HG02852 (cell line): ENCODE measurements at regions not wholly inside any gene's neighbourhood (a gene's known extent, or its start where the extent isn't known, plus 50 kb on each side); places are given as distances from the start of the nearest gene placed in this dataset.

Source experiments
- ATAC-seq: cut with Tn5 transposase; IDR thresholded peaks from one replicate; pipeline ENCODE4 v1.9.1; 2021; ENCODE audit warnings: mild to moderate bottlenecking, moderate library complexity; ENCODE audit not compliant: unreplicated experiment

DNA sequence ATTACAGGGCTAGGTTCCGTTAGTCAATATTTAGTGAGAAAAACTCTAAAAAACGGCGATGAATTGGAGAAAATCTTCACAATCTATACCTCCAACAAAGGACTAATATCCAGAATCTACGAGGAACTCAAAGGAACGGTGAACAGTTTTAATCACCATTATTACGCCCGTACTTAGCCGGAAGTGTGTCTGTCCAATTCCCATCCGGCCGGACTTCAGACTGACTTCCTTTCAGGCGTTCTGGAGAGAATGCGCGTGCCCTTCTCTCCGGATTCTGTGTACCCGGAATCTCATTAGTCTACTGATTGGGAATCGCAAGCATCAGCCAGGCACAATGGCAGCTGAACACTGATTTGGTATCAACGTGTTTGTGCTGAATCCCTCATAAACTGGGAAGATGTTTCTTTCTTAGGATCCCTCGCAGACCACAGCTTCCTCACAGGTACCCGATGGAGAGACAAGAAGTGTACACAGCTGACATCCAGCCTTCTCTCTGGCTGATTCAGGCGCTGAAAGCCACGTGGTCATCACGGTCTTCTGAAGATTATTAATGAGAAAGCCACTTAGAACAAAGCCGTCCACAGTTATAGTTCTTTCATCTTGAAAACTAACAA lies 239.9 kb downstream of the ZNF516 start:
- no peak for ATAC-seq

DNA sequence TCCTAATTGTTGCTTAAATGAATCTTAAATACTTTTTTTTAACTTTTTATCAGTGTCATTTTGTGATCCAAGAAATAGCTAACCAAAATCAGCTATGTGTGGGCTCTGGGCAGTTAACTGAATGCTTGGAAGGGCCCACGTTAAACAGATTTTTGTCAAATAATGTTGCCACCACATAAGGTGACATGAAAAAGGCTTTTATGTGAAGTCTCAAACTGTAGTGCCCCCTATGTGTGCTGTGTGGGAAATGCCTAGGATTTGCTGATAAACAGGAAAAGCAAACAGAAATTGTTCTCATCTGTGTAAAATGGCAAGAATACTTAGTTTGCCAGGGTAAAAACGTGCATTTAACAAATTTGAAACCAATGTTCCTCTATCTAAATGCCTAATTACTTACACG lies 242.2 kb downstream of the ZNF516 start:
- ATAC-seq, result no peak

DNA sequence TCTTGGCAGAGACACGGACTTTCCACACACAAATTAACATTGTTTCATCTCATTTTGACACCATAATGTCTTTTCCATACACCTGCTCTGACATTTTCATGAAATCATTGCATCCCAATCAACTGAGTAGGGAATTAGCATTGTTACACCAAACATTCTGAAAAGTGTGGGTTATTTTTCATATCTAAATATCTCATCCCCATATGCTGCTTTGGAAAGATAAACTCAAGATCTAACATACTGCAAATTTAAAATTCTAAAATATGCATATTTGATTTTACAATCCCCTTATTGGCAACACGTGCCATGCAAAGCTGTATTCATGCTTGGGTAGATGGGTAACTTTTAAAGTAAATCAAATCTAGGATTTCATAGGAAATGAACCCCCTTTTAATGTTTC lies 242.9 kb downstream of the ZNF516 start:
- ATAC-seq, result no peak

DNA sequence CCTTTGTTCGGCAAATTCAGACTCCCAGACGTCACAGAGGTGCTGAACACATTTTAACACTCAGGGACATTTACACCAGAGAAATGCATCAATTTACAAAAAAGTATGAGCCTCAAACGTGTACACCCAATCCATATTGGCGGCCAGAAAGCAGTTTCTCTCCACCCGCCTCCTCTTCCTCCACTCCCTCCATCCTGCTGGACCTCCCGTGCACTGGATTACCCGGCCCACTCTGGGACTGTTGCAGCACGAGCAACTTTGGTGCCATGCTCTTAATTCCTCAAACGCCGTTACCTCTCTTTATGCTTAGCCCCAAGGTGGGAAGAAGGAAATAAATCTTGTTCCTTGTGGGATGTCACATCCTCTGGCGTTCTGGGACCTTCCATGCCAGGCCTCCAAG lies 243.4 kb downstream of the ZNF516 start:
- no peak for ATAC-seq

DNA sequence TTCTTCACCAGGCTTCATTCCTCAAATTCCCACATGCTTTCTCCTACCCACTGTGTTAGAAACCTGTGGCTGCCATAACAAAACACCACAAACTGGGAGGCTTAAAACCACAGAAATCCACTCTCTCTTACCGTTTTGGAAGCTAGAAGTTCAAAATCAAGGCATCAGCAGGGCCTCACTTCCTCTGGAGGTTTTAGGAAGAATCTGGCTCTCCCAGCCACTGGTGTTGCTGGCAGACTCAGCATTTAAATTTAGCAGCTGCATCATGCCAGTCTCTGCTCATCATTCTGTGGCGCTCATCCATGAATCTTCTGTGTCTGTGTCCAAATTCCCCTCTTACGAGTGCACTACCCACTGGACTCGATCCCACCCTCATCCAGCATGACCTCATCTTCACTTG lies 248.5 kb downstream of the ZNF516 start:
- no peak for ATAC-seq

DNA sequence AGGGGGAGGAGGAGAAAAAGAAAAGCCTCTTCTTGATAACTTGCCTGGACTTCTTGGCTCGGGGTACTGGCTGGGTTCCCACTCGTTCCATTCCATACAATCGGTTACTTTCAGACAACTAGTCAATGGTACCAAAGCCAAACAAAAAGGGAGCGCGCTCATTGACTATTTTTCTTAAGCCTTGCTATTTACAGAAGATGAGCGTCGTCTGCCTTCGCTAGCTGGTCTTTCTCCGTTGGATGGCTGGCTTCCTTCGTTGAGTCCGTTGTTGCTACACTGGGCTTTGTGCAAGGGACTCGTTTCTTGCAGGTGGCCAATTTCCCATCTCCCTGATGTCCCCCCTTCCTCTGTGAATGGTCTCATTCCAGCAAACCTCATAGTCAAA lies 260.4 kb downstream of the ZNF516 start:
- ATAC-seq, result no peak

DNA sequence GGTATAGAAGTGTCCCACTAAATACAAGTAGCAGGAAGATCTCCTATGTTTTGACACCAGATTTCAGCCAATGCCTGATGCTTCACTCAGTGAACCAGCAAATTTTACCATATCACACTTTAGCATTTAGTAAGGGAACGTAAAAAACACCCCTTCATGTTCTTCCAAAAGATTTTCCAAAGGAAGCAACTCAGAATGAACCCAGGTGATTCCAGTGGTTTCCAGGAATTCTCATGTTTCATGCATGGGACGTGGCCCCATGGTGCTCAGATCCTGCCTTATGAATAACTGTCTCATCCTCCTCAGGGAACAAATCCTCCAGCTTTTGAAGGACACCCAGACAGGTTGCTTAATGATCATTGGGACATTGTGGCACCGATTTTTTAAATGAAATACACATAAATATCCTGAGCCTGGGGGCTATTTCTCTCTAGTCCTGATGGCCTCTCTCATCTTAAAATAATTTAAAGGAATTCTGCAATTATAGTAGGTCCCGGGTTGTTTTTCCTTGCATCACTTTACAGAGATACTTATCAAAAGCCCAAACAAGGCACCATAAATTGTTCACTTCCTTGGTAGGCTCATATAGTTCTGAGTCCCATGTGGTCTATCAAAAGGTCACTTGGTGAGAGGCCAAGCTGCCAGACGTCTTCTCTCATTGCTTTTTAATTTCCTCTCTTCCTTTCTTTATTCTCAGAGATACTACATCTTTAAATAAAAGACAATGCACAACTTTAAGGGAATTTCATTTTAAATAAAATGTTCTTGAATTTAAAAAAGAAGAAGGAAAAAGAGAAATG lies 261.0 kb downstream of the ZNF516 start:
- ATAC-seq, result no peak

DNA sequence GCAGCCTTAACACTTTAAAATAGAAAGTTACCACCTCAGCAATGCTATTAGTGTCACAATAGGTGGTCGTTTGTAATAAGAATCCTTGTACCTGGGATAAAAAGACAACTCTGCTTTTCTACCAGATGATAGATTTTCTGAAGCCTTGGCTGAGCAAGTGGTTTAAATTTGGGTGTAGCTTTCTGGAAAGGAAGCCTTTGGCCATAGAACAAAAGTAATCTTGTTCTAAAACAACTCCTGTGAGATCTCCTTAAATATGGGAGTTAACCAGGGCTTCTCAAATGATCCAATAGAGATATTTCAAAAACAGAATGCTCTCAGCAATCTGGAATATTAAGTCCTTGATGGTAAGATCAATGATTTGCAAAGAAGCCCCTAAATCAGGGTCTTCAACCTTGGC lies 261.6 kb downstream of the ZNF516 start:
- ATAC-seq, result no peak

DNA sequence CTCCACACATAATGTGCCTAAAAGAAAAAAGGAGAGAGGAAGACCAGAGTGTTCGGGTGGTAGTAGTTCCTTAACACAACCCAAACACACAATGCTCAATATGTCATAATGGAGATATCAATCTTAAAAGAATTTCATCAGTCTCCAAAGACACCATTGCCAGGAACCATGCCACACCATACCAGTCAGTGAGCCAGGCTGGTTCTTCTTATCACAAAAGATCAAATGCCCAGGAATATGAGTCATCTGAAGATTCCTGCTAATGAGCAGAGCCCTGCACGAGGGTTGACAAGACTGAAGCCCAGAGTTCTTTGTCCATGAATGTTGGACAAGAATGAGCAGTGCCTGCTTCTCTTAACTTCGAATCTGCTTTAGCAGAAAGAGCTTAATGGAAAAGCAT lies 262.3 kb downstream of the ZNF516 start:
- no peak for ATAC-seq

DNA sequence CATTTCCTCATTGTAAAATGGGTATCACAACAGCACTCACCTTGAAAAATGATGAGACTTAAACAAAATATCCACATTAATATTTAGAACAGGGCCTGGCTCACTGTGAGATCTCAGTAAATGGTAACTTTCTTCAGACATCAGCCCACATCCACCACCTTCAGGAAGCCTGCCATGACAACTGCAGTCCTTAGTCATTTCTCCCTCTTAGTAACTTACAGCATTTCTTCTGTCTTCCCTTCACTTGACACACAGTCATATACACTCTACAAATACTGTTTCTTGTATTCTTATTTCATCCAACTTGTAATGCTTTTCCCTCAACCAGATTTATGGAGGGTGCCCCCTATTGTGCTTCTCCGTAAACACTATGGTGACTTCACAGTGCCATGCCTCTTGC lies 263.0 kb downstream of the ZNF516 start:
- ATAC-seq, result no peak

DNA sequence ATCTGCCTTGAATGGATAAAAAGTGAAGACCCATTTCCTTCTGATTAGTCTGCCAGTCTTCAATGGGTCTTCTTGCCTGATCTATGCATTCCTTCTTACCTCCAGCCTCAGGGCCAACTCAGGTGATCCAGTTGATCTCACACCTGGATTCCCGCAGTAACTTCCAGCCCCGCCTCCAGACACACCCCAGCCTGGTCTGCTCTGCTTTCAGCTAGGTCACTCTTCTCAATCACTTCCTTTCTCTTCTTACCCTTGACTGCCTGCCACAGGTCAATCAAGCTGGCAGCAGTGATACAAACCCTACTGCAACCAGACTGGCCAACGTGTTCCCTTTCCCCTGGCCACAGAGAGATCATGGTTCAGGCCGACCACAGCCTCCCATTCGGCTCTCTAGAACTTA lies 263.6 kb downstream of the ZNF516 start:
- ATAC-seq, result no peak

DNA sequence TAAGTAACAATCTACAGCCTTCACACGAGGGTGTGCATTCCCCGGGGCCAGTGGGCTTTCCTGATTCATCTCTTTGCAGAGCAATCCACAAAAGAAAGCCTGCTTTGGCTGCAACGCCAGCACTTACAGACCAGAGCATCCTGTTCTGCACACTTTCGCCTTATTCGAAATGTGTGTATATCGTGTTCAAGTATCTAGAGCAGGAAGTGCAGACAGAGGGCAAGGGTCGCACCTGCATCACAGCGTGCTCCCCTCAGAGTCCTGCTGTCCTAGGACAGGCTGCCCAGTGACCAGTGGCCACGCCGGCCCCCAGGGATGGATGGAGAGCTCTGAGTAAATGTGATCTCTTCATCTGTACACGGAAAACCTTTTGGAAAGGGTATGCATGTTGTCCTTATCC lies 264.3 kb downstream of the ZNF516 start:
- no peak for ATAC-seq

DNA sequence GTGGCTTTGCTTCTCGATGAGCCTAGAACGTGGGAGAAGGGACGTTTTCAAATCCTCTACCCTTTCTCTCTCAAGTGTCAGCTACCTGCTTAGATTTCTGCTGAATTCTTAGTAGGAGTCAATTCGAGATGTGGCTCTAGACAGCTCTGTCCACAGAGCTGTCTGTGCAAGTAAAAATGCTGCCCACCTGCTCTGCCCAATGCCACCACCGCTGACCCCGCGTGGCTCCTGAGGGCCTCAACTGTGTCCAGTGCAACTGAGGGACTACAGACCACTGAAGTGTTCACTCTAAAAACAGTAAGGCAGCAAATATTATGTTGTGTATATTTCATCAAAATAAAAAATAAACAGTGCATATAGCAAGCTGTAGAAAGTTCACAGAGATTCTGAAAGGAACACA lies 266.3 kb downstream of the ZNF516 start:
- ATAC-seq, result no peak

DNA sequence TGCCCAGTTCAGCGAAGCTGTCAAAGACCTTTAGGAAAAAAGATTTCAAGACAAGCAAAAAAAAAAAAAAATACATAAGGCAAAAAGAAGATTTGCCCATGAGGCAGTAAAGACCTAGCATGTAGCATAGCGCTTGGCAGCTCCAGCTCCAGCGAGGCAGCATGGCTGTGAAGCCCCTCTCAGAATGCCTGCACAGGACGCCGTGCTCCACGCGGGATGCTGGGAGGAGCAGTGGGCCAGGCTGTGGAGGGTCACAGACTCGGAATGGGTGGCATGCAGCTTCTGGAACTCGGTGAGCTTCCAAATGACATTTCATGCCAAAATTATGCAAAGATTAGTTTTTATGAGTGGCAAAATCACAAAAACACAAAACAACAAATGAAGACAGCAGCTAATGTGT lies 267.3 kb downstream of the ZNF516 start:
- ATAC-seq, result no peak

DNA sequence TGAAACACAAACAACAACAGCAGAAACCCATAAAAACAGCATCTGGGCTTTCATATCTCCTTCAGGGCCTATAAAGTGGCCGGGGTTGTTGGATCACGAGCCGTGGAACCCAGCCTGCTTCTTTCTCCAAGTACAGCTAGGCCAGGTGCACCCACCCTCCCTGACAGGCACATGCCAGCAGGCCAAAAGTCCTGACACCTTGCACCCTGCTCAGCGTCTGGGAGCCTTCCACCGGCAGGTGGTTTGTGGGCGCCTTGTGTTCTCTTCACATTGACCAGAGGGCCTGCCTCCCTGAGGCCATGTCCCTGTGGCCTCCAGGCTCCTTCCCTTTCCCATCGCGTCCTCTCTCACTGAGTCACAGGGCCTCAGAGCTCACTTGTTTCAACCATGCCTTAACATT lies 271.6 kb downstream of the ZNF516 start:
- ATAC-seq, result no peak

DNA sequence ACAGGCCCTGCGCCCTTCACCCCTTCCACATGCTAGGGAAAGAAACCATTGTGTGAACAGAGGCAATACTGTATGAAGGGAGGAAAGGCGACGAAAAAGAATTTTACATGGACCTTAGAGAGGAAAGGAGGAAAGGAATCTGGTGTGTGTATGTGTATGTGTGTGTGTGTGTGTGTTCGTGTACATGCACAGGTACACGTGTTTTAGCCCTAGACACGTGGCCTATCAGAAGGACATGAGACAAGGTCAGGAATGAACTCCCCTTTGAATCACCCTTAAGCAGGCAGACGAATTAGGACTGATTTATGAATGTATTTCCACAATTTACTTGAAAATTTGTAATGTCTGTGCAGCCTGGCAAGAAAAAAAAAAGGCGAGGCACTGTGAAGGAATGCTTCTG lies 276.0 kb downstream of the ZNF516 start:
- no peak for ATAC-seq

DNA sequence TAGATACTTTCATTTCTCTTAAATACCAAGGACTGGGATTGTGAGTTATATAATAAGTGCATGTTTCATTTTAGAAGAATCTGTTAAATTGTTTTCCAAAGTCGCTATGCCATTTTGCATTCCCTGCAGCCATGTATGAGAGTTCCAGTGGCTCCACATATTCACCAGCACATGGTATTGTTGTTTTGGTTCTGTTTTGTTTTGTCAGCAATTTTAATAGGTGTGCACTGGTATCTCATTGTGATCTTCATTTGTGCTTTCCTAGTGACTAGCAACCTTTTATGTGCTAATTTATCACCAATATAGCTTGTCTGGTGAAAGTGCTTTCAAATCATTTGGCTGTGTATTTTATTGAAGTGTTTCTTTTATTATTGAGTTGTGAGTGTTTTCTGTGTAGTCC lies 278.9 kb downstream of the ZNF516 start:
- ATAC-seq, result no peak

DNA sequence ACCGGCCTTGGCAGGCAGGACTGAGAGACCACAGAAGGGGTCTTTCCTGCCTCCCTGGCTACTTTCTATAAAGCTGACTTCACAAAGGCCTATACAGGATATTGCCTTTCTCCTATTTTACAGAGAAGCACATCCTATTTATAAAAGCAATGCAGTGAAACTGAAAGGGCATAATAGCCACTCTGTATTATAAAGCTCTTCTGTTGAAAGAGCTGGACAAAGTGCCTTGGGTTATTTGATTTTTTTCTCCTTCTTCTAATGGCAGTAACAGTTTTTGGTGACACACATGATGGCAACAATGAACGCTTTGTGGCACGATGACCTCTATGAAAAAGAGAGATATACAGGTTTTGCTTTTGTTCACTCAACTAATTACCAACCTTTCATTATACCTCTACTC lies 281.1 kb downstream of the ZNF516 start:
- no peak for ATAC-seq

DNA sequence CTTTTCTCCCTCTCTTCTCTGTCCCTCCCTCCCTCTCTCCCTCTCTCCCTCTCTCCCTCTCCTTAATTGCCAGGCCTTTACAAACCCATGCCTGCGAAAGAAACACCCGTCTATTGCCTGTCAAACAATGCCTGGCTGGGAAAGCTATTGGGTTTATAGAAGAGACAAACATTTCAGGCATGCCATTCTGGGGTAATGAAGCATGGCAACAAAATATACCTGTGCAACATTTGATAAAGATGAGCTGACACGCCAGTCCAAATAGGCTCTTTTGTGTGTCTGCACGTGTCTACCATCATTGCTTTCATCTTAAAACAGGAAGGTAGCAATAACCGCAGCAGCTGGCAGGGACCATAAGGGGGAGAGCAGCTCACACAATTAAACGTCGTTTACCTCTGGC lies 282.1 kb downstream of the ZNF516 start:
- ATAC-seq, result no peak

DNA sequence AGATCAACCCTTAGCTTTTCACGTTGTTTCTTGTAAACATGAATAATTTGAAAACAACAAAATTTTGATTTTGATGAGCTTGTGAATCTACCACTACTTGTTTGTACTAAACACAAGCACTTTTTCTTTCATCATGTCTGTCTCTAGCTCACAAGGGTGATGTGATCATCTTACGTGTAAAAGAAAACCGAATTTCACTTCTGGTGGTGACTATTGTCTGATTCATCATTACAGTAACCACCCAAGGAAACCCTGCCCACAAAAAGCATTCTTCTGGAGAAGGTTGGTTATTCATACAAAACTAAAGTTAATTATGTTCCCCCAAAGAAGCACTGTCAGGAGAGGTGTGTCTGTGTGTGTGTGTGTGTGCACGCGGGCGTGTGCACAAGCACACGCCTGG lies 285.4 kb downstream of the ZNF516 start:
- no peak for ATAC-seq

DNA sequence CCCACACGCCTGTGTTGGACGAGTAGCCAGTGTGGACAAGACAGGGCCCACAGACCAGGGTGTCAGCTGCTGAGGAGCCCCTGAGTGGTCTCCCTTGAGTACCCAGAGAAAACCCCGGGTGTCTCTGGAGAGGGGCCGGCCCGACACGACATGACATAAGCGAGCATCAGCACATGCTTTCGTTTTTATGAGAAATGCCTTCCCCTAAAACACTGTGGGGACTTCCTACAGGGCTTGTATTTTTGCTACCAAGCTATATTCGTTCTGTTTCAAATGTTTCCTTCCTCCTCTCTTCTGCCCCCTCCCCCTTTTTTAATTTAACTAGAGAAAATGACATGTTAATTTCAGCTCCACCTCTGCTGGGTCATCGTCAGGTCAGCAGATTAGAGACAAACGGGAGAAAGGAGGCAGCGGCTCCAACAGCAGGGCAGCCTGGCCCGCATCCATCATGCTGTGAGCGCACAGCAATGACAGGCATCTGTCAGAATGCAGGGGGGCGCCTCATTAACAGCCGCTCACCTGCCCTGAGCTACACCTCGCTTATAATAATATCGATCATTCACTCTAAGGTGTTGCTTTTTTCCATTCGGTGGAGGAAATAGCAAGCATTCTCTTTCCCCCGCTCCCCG lies 286.2 kb downstream of the ZNF516 start:
- ATAC-seq, result no peak

DNA sequence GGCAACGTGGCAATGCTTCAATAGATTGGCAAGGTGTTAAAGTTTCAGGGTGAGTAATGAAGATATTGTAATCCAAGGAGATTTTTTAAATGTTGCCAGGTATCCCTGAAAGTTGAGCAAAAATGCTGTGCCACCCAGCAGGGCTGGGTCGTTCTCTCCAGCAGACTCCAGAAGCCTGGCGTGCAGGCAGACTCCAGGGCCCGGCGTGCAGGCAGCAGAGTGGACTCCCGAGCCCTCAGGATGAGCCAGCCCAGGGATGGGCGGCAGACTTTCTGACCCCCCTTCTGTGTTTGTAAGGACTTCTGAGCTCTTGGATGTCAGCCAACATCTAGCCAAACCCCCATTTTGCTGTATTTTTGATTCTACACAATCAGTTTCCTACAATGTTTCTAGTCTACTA lies 289.1 kb downstream of the ZNF516 start:
- ATAC-seq, result no peak
